HG02885 (cell line): ENCODE measurements at regions not wholly inside any gene's neighbourhood (a gene's known extent, or its start where the extent isn't known, plus 50 kb on each side); places are given as distances from the start of the nearest gene placed in this dataset.
A peak's percentile ranks its signal among the peaks of the same experiment; 100 is the strongest.

ENCODE experiments used
- ATAC-seq: cut with Tn5 transposase; IDR thresholded peaks from one replicate; pipeline ENCODE4 v1.9.1; 2021; ENCODE audit warnings: mild to moderate bottlenecking; ENCODE audit not compliant: unreplicated experiment, poor library complexity

DNA sequence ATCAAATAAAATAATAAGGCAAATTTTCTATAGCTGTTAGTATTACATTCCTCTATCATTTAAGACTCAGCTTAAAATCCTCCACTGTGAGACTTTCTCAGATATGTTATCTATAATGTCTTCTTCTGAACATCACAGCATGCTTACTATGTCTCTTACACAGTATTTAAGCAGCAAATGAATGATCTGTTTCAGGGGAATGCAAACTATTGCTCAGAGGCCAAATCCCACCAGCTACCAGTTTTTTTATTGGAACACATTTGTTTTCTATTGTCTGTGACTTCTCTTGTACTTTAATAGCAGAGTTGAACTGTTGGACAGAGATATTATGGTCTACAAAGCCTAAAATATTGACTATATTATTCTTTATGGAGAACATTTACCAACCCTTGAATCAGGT is 59.6 kb downstream of the C3orf38 start:
- ATAC-seq, result no peak

DNA sequence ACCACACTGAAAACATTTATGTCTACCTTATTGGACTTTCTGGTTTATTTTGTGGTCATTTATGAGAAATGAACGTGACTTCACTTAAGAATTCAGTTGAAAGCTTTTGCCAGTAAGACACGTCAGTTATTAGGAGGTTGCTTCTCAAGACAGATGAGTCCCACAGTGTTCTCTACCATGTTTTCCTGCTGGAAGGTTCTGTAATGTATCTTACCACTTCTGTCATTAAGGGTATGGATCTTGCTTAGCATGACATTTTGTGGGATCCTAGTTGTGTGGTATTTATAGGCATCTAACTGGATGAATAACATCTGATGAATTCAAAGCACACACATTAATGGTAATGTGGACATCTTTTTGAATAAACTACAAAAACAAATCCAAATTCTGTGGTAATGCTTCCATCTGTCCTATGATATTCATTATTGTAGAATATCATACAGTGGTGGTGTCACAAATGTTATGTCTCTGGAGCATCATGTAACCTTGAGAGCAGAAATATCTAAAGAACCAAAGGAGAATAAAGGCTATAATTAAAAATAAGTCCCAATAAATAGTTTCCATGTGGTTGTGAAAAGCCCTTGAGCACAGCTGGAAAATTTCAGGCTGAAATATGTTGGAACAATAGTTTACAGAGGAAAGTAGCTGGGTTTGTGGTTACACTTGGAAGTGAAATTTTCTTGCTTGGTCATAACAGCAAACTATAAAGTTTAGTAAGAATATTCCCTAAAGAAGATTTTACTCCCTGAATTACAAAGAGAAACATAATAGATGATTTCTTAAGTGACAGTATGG is 61.5 kb downstream of the C3orf38 start:
- no peak for ATAC-seq

DNA sequence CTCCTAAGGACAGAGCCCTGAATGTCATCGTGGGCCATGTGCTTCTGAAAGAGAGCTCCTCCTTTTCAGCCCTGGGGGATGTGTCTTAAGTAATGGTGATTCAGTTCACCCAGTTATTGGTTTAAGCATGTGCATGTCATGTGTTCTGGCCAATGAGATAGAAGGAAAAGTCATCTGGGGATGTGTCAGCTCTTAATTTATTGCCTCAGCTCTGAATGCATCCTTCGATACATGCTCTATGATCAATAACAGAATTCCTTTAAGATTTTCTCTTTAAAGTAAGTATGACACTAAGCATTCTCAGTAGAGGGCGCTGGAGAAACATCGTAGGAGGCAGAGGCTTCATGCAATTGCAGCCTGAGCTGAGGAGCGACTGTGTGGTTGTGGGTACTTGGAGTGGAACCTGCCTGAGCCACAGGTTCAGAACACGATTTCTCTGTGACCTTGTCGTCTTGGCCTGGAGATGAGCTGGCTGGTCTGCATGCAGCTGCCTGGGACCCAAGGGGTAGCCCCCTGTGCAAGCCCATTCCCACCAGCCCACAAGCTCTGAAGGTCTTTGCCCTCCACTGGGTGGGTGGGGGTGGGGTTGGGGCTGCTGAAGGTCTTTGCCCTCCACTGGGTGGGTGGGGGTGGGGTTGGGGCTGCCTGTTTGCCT is 69.5 kb downstream of the C3orf38 start:
- peak; percentile 87 for ATAC-seq

DNA sequence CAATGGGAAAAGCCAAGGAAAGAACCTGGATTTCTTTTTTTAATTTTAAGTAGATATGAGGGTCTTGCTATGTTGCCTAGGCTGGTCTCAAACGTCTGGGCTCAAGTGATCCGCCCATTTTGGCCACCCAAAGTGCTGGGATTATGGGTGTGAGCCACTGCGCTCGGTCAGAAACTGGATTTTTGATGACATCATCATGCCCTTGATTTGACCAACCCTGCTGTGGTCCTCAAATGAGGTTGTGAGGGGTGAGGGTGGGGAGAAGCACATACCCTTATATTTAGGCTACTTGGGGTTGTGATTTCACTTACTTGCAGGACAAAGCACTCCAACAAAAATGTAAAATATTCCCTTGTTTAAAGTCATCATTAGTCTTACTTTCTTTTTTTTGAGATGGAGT is 70.4 kb downstream of the C3orf38 start:
- no peak for ATAC-seq

DNA sequence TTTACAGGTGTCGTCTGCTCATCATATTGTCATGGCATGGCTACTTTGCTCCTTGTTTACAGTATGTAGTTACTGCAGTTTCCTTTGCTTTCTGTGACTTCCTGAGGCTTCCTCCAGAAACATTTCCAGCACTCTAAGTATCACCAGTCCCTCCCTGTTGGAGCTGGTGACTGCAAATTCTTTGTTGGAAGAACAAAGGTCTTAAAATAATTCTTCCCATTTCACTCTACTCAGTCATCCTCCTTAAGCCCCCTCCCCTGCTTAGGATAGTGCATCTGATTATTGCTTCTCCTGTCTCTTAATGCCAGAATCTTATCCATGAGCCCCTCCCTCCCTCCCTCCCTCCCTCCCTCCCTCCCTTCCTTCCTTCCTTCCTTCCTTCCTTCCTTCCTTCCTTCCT is 72.0 kb downstream of the C3orf38 start:
- no peak for ATAC-seq

DNA sequence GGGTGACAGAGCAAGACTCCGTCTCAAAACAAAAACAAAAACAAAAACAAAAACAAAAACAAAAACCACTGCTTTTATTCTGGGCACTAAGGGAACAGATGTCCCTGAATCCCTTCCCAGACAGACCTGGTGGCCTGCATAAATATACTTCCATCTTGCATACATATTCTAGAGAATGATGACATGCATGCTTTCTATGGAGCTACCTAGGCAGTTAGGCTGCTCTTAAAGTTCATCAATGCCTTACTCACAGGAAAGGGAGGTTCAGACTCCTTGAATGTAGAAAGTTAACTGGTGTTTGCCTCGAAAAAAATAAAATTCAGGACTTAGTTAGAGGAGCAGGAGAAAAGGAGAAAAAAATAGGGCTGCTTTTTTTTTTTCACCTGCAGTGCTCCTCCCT is 72.6 kb downstream of the C3orf38 start:
- ATAC-seq, result no peak

DNA sequence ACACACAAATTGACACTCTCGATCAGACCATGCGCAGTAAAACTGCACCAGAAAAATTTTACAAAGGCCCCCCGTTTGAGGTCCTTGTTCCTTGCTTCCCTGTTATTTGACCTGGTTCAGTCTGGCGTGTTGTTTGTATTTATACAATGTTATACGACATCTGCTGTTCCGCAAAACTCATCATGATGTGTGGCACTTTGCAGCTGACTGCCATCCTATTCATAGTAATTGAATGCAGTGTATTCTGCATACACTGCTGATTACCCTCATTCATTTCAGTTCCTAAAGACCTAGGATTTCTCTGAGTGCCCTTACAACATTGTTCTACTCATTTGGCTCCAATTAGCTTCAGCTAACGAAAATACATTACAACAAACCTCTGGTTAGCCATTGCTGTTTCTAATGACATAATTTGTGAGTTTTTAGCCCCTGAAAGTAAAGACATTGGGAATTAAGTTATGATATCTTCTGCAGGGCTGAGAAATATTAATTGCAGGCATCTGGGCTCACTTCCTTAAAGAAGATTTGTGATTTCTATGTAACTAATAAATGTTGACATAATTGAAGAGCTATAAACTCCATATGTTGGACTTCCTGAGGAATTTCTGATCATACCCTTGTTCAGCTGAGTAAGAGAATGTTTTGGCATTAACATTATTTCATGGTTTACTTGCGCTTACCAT is 75.7 kb downstream of the C3orf38 start:
- no peak for ATAC-seq

DNA sequence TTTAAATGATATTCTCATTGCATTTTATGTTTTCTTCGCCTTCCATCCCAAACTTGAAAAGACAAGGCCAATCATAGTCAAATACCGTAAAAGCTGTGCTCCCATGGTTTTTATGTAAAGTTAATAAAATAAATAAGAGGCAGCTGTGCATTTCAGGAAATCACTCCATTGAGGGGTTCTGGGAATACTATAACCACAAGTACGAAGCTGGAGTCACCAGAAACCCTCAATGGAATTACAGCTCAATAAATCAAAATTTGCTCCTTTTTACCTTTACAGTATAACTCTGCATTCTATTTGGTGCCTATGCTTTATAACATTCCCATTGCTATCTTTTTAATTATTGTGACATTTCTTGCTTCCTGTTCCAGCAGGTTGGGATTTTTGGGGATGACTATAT is 77.2 kb downstream of the C3orf38 start:
- ATAC-seq, result no peak

DNA sequence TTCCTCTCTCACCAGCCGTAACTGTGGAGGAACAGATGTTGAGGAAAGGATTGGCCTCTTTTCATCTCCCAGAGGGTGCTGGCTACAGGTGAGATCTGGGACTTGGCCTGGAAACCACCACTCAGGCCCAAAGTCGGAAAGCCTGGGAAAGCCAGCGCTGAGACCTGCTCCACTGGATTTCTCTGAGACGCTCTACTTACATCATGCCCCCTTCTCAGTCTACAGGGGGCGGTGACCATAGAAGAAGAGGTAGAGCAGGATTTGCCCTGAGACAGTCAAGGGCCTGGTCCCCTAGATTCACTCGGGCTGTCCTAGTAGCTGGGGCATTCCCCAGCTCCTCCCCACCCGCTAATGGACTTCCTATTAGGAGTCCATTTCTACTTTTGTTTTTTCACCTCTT is 80.9 kb downstream of the C3orf38 start:
- ATAC-seq, result no peak

DNA sequence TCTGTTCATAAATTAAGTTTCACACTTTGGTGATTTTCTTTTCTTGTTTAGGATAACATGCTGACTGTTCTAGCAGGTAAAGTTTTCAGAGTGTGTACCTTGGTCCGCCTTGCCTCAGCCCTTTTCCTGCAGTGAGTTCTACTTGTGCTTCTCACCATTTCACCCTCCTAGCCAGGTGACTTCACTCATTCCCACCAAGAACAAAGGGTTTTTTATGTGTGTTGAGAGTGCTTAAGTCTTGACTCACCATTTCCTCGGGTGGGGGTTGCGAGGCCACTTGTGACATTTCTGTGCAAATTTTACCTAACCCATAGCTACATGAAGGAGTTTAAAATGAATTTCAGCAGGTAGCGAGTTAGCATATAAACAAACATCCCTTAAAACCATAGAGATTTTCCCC is 81.4 kb downstream of the C3orf38 start:
- no peak for ATAC-seq

DNA sequence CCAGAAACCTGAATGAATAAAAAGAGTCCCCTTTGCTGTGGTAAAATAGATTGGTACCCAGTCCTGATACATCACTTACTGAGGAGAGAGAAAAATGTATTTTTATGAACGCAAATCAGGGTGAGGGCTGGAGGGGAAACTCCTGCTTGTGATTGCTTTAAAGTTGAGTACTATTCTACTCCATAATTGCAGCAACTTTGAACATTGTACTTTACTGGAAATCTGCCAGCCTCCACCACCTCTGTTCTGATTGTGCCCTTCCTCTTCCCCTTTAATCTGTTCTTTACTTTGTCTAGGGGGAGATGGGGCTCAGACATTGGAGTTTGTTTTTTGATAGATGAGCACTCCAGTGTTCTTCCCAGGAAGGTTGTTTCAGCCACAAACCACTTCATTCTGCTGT is 81.9 kb downstream of the C3orf38 start:
- ATAC-seq, result no peak

DNA sequence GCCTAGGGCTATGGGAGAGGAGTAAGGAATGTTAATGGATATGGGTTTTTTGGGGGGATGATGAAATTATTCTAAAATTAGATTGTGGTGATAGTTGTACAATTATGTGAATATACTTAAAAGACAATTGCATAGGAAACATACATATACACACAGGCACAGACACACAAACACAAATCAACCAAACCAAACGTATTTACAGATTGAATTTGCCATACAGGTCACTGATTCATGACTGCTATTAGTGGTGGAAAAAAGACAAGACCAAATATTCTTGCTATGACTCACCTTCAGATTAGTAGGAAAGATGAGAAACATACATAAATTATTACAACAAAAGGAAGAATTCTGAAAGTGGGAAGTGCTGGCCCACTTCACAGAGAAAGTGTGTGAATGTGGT is 85.3 kb downstream of the C3orf38 start:
- ATAC-seq, result no peak

DNA sequence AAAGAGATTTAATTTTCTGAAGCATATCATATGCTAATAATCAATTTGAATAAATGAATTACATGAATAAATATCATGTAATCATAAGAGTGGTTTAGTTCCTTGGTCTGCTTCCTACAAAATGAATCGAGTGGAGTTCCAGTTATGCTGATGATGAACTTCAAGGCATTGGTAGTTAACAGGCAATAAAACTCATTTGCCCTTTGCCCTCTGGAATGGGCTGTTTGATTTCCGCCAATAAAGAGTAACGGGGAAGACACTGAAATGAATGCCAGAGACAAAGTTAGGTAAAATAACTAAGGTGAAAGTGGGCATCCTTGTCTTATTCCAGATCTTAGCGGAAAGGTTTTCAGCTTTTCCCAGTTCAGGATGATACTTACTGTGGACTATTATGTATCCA is 90.1 kb downstream of the C3orf38 start:
- ATAC-seq, result no peak

DNA sequence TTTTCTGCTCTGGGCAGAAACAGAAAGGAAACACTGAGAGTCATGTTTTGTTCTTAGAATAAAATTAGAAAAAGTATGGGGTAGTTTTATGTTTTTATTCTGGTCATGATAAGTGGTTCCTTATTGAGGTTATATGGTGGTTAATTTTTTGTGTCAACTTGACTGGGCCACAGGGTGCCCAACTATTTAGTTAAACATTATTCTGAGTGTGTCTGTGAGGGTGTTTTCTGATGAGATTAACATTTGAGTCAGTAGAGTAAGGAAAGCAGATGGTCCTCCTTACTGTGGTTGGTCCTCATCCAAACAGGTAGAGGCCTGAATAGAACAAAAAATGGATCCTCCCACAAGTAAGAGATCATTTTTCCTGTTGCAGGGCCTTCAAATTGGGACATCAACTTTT is 98.9 kb downstream of the C3orf38 start:
- no peak for ATAC-seq

DNA sequence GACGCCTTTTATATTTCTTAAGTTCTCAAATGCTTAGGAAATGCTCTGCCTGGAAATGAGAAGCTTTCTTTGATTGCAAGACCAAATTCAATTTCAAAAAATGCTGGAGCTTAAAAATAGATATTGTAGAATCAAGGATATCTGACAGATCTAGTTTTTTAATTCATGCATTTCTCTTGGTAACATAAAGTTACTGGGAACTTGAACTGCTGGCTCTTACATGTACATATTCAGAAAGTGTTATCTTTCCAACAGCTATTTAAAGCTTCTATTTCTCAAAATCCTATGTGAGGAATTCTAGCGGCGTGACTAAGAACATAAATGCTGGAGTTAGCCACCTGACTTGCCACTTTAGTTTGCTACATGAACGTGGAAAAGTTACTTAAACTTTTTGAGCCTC is 109.3 kb downstream of the C3orf38 start:
- no peak for ATAC-seq

DNA sequence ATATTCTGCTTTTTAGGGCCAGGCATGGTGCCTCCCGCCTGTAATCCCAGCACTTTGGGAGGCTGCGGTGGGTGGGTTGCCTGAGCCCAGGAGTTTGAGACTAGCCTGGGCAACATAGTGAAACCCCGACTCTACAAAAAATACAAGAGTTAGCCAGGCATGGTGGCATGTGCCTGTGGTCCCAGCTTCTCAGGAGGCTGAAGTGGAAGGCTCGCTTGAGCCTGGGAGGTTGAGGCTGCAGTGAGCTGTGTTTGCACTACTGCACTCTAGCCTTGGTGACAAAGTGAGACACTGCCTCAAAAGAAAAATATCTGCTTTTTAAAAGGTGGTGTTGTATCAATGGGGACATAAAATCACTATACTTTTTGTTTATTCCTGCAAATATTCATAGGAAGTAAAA is 112.8 kb downstream of the C3orf38 start:
- no peak for ATAC-seq

DNA sequence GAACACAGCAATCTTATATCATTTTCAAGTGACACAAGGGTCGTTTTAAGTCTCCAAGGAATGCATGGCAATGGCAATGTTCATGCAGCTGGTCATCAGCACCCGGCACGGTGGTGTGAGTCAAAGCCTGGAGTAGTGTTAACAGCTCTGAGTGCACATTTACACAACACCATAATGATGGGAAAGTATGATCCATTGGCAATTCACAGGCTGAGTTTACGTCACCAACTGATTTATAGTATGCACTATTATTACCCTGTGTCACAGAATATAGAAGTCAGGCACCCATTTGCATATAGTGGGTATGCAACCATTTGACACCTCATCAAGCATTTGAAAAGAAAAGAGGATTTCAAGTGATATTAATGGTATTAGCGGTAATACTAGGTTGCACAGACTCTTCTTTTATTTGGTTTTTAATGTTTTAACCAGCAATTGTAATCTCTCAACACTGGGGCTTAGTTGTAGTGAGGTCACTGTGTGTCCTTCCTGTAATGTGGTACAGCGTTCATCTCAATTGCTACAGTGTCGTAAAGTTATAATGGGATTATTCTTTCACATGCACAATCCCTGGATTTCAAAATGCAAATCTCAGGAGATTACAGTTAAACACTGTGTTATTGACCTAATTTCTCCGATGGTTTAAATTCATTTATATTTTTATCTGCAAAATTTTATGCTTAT is 113.8 kb downstream of the C3orf38 start:
- no peak for ATAC-seq

DNA sequence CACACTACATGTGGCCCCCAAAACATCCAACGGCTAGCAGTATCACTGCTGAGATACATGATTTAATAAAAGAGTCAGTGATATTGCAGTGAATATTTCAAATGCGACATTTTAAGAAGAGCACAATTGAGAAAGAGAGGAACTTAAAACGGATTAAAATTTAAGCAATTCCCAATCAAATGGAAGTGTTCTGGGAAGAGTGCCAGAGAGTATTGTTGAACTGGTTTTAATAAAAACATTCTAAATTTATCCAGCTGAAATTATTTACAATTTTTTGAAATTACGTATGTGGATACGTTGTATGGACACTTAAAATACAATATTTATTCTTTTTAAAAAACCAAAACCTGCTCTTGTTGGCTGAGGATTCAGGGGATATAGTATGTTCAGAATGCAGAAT is 117.7 kb downstream of the C3orf38 start:
- no peak for ATAC-seq

DNA sequence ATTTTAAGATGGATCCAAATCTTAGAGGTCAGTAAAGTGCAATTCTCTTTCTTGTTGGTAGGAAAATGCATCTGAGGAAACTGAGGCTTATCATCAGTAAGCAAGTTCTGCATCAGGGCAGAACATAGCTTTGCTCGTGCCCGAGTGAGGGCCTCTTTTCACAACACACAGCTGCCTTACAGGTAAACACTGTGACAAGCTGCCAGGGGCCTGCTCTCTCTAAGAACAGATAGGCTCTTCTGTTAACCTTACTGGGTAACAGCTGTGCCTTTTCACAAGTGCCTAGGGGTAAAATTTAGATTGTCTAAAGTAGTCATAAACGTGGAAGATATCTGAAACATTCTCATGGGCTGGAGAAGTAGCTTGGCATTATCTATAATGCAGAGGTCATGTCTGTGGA is 118.1 kb downstream of the C3orf38 start:
- ATAC-seq, result no peak

DNA sequence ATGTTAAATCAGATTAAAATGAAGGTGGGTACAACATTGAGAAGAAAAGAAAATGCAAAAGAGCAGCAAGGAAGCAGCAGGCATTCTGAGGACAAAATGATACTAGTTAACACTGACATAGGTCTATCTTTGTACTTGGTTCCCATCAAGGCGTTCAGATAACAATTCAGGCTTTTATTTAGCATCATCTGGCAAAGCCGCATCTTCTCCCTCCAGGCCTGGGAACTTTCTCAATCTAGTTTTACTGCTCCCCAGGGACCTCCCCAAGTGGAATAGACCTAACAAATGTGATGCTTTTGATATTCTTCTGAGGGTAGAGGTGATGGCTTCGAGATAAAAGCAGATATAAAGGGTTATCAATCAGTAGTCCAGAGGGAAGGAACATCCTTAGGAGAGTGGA is 130.6 kb downstream of the C3orf38 start:
- ATAC-seq, result no peak
